Right lung (tissue), 2 donors: ENCODE measurements at regions not wholly inside any gene's neighbourhood (a gene's known extent, or its start where the extent isn't known, plus 50 kb on each side); places are given as distances from the start of the nearest gene placed in this dataset.
A peak's percentile ranks its signal among the peaks of the same experiment; 100 is the strongest.
"Not testable (repeated sequence)": the region's sequence is repeated elsewhere in the genome, so short reads cannot be mapped to it uniquely, and the experiment has no call there.

ENCODE experiments used
- DNase-seq, 2 donors: peaks; one replicate each; pipeline ENCODE4 v3.0.0-alpha.2; 2013

DNA sequence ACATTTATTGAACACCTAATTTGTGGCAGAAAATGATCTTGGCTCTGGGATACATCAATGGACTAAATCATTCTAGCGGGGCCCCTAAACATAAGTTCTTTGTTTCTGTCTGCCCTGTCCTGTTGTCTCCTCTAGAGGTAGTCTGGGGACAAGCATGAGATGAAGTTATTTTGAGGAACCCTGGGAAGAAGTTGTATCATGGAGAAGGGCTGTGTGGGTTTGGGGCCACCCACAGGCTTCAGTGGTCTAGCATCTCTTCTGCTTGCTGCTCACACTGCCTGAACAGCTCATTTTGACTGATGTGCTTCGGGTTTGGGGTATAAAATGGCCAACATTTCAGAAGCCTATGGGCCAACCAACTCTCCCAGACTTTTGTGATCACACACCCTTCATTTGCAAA lies 50.3 kb upstream of the OSBPL11 start:
- no peak for DNase-seq

- no peak for DNase-seq
These were observed 51.3 kb upstream of the OSBPL11 start for GRCh38 chr3:125646581-125646980.

DNA sequence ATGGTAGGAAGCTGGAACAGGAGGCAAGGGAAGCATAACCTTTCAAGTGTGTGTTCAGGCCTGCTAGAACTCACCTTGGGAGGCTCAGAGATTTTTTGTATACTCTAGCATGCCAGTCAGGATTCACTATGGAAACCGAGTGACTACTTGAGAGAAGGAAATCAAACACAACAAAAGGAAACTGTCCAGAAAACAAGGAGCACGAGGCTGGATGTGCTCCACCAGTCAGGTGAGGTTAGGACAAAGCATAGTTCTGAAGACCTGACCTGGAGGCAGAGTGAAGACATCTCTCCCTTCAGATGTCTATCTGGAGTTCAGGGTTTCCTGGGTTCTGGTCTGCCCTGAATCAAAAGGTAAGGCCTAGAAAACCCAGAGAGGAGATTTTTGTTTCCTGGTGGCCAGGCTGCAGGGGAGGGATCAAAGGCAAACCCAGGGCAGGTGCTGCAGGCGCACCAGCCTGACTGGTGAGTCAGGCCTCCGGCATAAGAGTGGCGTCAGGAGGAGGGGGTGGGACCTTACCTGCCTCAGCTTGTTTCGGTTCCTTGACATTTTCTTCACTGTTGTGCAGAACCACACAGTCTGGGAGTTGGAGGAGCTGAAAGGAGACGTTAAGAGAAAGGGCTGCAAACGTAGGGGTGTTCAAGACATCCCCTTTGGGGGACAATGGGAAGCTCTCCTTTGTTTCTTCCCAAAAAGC lies 52.2 kb upstream of the OSBPL11 start:
- DNase-seq, result peak; percentile 40 to 46

- no peak for DNase-seq
These were observed 55.9 kb upstream of the OSBPL11 start for GRCh38 chr3:125651244-125651643.

GRCh38 chr3:125652349-125652748 lies 57.1 kb upstream of the OSBPL11 start:
- no peak for DNase-seq

GRCh38 chr3:125654526-125654925 lies 59.2 kb upstream of the OSBPL11 start:
- DNase-seq, result no peak

GRCh38 chr3:125662675-125663074 lies 67.4 kb upstream of the OSBPL11 start:
- no peak for DNase-seq

DNA sequence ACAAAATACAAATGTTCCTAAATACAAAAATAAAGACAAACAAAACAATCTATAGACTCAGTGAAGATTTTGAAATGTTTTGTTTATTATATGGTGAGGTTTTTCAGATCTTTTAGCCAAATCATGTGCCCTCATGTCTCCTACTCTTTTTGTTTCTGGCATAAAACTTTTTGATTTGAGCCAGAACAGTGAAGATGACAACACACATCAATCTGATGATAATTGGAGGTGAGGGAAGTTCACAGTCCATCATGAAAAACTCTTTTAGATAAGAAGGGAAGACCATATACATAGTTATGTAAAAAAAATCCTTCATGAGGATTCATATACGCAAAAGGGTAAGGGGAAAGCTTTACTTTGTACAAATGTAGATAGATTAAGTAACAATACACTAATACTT lies 75.1 kb upstream of the OSBPL11 start:
- no peak for DNase-seq

DNA sequence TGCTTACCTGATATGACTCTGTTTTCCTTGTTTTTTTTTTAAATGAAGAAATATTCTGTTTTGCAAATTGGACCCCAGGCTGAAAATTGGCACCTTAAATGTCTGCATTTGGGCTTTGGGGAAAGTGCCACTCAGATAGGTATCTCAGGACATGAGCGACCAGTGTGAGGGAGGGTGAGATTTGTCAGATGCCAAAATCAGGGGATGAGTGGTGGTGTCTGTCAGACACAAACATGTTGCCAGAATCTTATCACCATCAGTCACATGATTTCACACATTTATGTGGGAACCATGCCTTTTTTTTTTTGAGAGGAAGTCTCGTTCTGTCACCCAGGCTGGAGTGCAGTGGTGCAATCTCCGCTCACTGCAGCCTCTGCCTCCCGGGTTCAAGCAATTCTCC lies 75.6 kb upstream of the OSBPL11 start:
- no peak for DNase-seq

DNA sequence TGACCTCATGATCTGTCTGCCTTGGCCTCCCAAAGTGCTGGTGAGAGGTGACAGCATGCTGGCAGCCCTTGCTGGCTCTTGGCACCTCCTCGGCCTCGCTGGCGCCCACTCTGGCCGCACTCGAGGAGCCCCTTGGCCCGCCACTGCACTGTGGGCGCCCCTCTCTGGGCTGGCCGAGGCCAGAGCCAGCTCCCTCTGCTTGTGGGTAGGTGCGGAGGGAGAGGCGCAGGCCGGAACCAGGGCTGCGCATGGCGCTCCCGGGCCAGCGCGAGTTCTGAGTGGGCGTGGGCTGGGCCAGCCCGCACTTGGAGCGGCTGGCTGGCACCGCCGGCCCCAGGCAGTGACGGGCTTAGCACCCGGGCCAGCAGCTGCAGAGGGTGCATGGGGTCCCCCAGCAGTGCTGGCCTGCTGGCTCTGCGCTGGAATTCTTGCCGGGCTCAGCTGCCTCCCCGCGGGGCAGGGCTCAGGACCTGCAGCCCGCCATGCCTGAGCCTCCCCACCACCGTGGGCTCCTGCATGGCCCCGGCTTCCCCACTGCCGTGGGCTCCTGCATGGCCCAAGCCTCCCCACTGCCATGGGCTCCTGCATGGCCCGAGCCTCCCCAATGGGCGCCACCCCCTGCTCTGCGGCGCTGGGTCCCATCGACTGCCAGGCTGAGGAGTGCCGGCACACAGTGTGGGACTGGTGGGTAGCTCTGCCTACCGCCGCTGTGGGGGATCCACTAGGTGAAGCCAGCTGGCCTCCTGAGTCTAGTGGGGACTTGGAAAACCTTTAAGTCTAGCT lies 76.4 kb upstream of the OSBPL11 start:
- DNase-seq, result no peak

DNA sequence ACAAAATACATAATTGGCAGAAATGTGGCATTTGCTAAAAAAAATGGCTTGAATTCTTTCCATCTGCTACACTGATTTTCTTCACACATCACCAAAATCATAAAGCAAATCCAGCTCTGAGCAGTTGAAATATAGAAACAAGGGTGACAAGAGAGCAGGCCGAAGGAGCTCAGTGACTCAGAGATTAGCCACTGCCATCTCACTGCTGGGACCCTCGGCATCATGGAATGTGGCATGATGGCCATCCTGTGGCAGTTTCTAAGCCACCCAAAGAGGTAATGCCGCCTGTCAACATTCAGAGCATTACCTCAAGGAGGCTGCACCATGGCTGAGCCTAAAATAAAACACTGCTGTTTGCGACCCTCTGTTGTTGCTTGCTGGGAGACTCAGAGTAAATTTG lies 80.5 kb upstream of the OSBPL11 start:
- no peak for DNase-seq

- no peak for DNase-seq
These were observed 84.0 kb upstream of the OSBPL11 start for GRCh38 chr3:125679258-125679657.

DNA sequence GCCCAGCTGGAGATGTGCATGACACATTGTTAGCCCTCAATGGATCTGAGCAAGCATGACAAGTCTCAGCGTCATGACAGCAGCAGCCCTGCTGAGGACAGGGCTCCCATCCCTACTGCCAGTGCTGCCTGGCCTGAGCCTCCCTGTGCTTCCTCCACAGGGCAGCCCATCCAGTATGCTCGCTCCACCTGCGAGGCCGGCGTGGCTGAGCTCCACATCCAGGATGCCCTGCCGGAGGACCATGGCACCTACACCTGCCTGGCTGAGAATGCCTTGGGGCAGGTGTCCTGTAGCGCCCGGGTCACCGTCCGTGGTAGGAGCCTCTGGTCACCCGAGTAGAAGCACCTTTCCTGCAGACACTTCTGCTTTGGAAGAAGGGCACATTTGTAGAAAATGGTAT lies 85.8 kb upstream of the OSBPL11 start:
- DNase-seq, result no peak

DNA sequence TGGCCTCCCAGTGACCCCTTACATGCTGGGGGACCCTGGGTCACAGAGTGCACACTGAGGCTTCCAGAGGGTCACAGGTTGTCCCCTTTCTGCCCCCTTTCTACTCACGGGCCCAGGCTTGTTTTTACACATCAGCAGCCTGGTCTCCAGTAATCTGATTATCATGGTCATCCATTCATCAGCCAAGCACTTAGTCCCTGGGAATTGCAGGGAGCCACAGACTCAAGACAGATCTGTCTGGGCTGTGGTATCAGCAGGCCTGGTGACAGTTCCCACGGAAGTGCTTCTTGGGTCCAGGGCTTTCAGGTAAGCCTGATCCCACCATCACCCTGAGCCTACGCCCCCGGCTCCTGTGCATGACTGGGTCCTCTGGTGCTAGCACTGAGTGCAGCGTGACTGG lies 86.6 kb upstream of the OSBPL11 start:
- not testable (repeated sequence) for DNase-seq

DNA sequence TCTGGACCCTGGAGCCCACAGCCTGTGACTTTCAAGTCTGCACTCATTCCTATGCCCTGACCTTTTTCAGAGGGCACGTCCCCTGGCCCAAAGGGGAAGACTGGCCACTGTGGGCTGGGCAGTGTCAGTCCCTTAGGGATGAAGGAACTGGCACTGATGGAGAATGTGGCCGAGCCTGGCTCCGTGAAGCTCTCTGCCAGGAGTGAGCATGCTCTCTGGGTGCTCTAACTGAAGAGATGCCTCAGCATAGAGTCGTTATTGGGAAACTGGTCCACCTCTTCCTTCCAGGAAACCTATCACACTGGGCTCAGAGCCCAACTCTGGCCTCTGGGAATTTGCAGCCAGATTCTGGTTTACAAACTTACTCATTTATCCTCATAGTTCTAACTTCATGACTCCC lies 87.3 kb upstream of the OSBPL11 start:
- not testable (repeated sequence) for DNase-seq

- DNase-seq, result no peak
These were observed 88.0 kb upstream of the OSBPL11 start for GRCh38 chr3:125683067-125683829.

GRCh38 chr3:125684199-125684598 lies 88.9 kb upstream of the OSBPL11 start:
- DNase-seq, result peak; percentile 85 to 89

DNA sequence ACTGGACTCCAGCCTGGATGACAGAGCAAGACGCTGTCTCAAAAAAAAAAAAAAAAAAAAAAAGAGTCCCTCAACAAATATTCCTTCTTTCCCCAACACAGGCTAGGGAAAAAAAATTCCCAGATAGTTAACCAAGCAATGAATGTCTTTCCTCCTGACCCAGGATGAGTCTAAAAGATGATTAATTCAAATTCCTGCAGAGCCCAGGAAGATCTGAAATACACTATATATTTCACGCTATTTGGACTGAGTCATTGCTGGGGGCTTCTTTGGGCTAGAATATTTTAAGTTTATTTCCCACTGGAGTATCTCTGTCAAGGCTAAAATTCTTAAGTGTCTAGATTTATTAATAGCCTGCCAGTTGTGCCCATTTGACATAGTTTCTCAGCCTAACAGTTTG lies 90.4 kb upstream of the OSBPL11 start:
- DNase-seq, result not testable (repeated sequence)

DNA sequence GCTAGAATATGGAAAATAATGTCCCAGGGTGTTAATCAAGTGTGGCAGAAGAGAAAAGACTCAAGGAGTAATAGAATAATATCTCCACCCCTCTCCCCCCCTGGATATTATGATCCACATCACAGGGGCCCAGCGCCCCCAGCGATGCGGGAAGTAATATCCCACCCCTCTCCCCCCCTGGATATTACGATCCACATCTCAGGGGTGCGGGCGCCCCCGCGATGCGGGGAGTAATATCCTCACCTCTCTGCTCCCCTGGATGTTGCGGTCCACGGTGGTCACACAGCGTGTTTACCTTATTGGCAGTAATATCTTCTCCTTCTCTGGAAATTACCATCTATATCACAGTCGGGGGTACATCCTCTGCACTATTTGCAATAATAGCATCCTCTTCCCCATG lies 97.1 kb upstream of the OSBPL11 start:
- no peak for DNase-seq

DNA sequence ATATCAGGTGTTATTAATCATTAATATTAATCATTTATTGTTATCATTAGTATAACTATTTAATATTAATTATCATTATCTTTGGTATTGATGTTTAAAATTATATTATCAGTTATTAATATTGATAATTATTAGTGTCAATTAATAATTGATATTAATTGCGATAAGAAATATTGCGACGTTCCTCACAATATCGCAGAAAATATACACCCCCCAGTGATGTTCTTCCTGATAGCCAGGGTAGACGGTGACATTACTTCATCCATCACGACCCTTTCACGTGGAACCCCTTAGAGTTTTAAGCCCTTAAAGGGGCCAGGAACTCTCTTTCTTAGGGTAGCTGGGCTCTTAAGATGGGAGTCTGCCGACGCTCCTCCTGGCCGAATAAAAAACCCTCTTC lies 98.6 kb upstream of the OSBPL11 start:
- no peak for DNase-seq

DNA sequence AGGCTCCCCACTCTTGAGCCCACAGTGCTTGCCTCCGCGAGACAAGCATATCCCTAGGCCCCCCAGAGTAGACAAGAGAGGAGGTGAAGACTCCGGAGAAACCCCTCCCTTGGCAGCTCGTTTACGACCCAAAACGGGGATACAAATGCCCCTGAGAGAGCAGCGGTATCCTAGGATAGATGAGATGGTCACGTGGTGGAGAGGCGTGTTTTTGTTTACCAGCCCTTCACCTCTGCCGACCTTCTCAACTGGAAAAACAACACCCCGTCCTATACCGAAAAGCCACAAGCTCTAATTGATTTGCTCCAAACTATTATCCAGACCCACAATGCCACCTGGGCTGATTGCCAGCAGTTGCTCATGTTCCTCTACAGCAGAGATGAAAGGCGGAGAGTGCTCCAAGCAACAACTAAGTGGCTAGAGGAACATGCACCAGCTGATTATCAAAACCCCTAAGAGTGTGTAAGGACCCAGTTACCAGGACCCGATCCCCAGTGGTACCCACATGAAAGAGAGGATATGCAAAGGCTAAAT lies 99.5 kb upstream of the OSBPL11 start:
- DNase-seq, result no peak

- no peak for DNase-seq
These were observed 100.4 kb upstream of the OSBPL11 start for GRCh38 chr3:125695688-125696087.

GRCh38 chr3:125697126-125697525 lies 101.8 kb upstream of the OSBPL11 start:
- DNase-seq, result not testable (repeated sequence)
